RPMI7951 (cell line): ENCODE measurements at regions not wholly inside any gene's neighbourhood (a gene's known extent, or its start where the extent isn't known, plus 50 kb on each side); places are given as distances from the start of the nearest gene placed in this dataset.
"Not testable (repeated sequence)": the region's sequence is repeated elsewhere in the genome, so short reads cannot be mapped to it uniquely, and the experiment has no call there.

Experiments used
- DNase-seq: peaks from one replicate; pipeline ENCODE4 v3.0.0-alpha.2; 2012; ENCODE audit warnings: low read depth

DNA sequence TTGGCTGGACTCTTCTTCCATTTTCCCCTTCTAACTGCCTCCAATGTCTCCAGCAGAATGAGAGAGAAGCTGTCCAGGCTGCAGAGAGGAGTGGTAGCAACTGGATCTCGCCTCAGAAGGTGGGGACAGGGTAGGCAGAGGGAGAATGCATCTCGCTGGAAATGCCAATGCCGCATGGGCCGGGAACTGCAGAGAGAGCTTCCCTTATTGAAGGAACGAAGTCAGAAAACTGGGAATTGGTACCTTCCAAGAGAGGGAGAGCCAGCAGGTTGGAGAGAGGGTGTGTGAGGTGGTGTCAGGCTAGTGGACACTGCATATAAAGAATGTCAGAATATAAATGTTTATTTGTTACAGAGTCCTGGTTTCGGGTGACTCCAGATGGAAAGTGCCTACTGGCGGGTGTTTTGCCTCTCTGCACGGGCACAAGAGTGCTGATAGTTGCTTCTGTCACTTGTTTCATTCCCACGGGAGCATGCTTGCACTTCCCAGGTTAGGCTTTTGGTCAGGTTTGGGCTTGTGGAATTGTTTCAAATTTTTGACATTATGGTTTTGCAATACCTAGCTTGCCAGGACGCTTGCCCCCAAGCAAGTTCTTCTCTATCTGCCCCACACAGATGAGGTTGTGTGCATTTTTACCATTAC lies 156.8 kb upstream of the STS start:
- no peak for DNase-seq

GRCh38 chrX:6989858-6990257 lies 157.7 kb upstream of the STS start:
- no peak for DNase-seq

DNA sequence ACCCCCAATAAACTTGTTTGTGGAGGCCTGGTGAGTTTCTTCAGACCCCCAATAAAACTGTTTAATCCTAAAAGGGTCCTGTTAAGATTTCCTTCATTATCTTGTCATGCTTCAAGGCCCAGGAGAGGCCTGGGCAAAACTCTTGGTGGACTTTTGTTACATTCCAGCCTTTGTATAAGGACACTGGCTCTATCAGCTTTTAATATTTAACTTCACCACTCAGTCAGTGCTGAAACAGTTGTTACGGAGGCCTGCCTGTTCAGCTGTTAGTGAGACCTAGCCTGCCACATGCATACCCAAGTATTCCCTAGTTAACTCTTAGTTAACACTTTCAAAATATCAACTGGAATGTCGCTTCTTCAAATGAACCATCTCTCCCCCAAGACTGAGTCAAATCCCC lies 158.8 kb upstream of the STS start:
- DNase-seq, result not testable (repeated sequence)

DNA sequence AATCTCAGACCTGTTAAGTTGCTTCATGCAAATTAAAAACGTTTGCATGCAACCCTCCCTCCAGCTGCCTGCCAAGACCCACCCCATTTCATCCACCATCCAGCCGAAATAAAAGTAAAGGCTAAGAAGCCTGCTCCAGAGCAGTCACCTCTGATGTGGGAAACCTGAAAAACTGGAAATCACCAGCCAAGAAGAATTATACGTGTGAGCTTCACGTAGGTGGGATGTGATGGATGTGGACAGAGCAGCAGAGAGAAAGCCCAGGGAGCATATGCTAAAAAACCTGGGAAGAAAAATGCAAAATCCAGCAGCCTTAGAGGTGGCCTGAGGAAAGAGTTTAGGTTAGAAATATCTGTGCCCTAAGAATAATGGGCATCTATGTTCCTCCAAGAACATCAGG lies 160.6 kb upstream of the STS start:
- DNase-seq, result no peak

DNA sequence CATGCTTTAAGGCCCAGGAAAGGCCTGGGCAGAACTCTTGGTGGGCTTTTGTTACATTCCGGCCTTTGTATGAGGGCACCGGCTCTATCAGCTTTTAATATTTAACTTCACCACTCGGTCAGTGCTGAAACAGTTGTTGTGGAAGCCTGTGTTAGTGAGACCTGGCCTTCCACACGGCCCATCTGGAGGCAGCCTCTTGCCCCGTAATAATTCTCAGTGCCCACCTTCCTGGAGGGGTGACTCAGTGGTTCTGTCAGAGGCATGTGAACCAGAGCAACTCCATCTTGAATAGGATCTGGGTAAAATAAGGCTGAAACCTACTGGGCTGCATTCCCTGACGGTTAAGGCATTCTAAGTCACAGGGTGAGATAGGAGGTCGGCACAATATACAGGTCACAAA lies 162.0 kb upstream of the STS start:
- DNase-seq, result no peak

- DNase-seq, result no peak
Observed at GRCh38 chrX:6983207-6983955, 164.1 kb upstream of the STS start.

DNA sequence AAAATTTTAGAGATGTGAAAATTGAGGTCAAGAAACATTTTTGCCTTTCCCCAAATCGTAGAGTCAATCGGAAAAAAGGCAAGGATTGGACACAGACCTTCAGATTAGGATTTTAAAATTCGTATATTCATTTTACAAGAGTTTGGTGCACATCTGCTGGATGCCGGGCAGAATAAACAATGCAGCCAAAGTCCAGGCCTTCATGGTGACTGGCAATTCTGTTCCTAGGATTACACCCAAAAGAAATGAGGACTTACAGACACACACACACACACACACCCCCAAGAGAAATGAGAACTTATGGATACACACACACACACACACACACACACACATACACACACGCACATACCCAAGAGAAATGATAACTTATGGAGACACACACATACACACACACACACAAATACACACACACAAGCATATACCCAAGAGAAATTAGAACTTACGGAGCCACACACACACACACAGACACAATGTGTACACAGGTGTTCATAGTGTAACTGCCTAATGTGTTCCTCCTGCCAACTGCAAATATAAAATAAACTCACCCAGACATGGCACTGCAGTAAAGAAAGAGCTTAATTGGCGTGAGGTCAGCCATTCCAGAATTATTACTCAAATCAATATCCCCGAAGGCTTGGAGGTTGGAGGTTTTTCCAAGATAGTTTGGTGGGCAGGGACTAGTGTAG lies 165.7 kb upstream of the STS start:
- DNase-seq, result no peak

DNA sequence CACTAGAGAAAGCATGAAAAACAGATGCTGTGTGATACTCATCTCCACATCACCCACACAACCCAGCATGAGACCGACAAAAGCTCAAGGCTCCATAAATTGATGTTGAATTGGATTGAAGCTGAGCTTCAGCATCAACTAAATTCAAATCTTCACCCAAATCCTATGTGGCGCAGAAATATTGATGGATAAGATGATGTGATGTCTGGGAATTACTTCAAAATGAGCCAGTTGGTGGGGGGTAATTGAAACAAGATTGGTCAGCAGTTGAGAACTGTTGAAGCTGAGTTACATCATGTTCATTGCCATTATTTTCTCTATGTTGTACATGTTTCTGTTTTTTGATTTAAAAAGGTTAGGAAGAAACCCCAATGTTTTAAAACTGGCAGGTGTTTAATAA lies 166.5 kb upstream of the STS start:
- no peak for DNase-seq

- no peak for DNase-seq
Observed at GRCh38 chrX:6968231-6968630, 179.3 kb upstream of the STS start.

DNA sequence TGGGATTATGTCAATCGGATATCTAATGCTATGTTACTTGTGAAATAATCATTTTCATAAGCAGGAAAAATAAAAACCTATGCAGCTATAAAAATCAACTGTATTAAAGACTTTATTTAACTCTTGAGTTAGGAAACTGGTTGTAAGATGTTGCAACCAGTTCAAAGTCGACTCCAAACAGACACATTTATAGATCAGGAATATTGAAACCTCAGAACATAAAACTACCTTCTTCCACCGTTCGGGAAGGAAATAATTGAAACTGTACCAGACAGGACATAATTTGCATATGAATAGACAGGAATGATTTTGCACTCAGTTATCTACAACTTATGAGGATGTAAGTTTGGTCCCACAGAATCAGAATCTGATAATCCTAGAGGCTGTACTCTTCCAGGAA lies 181.8 kb upstream of the STS start:
- no peak for DNase-seq

GRCh38 chrX:6962006-6962355 lies 185.5 kb upstream of the STS start:
- DNase-seq, result no peak

GRCh38 chrX:6961286-6962005 lies 186.1 kb upstream of the STS start:
- DNase-seq, result no peak

DNA sequence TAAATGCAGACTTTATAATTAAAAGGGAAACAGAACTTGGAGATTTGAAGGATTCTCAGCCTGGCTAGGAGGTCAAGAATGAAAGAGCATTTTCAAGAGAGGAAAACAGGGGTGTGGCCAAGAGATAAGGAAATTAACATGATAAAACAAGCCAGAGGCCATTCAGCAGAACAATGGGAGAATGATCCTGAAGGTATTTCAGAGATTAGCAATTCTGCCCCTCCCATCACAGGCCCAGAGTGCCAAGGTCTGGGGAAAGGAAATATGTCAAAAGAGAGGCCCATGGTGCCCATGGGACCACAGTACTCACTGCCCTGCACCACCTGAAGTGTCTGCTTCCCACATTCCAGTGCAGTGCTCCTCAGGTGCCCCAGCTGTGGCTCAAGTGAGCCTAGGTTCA lies 188.5 kb upstream of the STS start:
- DNase-seq, result no peak

- DNase-seq, result no peak
Observed at GRCh38 chrX:6954836-6955235, 192.7 kb upstream of the STS start.

GRCh38 chrX:6946168-6946567 lies 201.3 kb upstream of the STS start:
- DNase-seq, result no peak

- no peak for DNase-seq
Observed at GRCh38 chrX:6941041-6941440, 206.5 kb upstream of the STS start.

- not testable (repeated sequence) for DNase-seq
Observed at GRCh38 chrX:6932942-6933341, 214.6 kb upstream of the STS start.

DNA sequence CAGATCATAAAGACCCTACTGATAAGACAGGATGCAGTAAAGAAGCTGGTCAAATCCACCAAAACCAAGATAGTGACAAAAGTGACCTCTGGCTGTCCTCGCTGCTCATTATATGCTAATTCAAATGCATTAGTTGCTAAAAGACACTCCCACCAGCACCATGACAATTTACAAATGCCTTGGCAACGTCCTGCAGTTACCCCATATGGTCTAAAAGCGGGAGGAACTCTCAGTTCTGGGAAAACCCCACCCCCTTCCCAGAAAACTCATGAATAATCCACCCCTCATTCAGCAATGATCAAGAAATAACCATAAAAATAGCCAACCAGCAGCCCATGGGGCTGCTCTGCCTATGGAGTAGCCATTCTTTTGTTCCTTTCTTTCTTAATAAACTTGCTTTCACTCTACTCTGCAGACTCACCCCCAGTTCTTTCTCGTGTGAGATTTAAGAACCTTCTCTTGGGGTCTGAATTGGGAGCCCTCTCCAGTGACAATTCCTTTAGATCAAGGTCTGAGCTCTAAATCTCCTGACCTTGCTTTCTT lies 217.1 kb upstream of the STS start:
- DNase-seq, result no peak

DNA sequence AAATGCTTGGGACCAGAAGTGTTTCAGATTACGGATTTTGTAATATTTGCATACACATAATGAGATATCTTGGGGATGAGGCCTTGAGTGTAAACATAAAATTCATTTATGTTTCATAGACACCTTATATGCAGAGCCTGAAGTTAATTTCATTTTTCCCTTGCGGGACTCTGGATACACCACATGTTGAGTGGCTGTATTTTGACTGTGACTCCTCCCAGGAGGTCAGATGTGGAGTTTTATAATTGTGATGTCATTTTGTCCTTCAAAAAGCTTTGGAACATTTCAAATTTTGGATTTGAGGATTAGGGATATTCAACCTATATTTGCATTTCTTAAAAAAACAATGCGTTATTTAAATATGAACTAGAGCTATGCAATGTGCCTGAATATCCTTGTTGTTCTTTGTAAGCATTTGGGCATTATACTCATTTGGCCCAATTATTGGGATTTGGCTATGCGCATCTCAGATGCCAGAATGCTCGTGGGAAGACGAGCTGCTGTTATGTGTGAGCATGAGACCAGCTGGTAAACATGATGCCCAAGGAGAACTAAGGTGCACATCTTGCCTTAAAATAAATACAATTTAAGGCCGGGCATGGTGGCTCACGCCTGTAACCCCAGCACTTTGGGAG lies 223.0 kb upstream of the STS start:
- DNase-seq, result no peak

GRCh38 chrX:6917666-6918065 lies 229.8 kb upstream of the STS start:
- no peak for DNase-seq

DNA sequence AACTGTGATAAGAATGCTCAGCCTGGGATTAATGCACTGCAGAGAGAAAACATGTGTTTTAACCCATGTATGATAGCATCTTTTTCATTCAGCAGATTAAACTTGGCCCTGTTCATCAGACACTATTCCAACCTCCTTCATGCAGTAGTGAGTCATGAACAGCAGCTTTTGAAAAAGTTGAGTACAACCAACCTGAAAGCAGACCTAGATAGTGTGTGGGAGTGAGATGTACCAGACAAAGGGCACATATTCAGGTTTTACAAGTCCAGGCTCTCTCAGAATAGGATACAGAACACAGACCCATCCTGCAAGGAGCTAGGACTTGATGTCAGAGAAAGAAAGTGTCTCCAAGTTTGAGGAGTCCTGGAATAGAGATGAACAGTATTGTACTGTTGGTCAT lies 237.3 kb upstream of the STS start:
- DNase-seq, result no peak

DNA sequence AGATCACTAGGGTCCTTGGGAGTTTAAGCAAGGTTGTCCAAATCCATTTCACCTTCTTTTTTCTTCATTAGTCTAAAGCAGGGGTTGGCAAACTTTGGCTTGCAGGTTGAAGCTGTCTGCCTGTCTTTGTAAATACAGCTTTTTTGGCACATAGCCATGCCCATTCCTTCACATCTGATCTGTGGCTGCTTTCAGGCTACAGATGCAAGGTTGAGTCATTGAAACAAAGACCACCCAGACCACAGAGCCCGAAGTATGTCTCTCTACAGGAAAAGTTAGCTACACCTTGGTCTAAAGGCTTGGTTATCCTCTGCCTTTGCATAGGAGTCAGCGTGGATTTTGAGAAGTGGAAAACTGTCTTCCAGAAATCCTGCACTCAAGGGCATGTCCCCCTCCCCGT lies 238.1 kb upstream of the STS start:
- no peak for DNase-seq
